ENCODE measurements at regions not wholly inside any gene's neighbourhood (a gene's known extent, or its start where the extent isn't known, plus 50 kb on each side); places are given as distances from the start of the nearest gene placed in this dataset.
"Not testable (repeated sequence)": the region's sequence is repeated elsewhere in the genome, so short reads cannot be mapped to it uniquely, and the experiment has no call there.

- ATAC-seq, result no peak
These were observed 217.4 kb upstream of the FBXL7 start for GRCh38 chr5:15282611-15283010.

GRCh38 chr5:15271596-15271995, 228.4 kb upstream of the FBXL7 start:
- H4K20me1 ChIP-seq (replicated peaks; ENCODE audit: control insufficient read depth, insufficient read depth, low read length); H3K4me3 ChIP-seq; in situ Hi-C loops (cut with MboI); H3K9ac ChIP-seq (ENCODE audit: insufficient read depth in 1 of 2, low read depth in 2 of 2, low read length in 2 of 2); BruUV-seq (replicated peaks); H3K9me3 ChIP-seq (replicated peaks; ENCODE audit: control insufficient read depth, insufficient read depth, low read depth, low read length); H3K27ac ChIP-seq (ENCODE audit: extremely low read depth, low read depth, low read length); FAIRE-seq; intact Hi-C loops (cut with micrococcal nuclease); H3K4me2 ChIP-seq (ENCODE audit: insufficient read depth, low read length); H3K4me1 ChIP-seq (replicated peaks in 1 of 2; ENCODE audit: control insufficient read depth in 2 of 2, insufficient read depth in 2 of 2, low read length in 2 of 2); H2AFZ ChIP-seq (ENCODE audit: low read depth, low read length); POLR2A ChIA-PET; H3K79me2 ChIP-seq (ENCODE audit: control insufficient read depth, insufficient read depth, low read length); CTCF ChIA-PET (ENCODE audit: low intra/inter-chr PET ratio); DNase-seq (ENCODE audit: extremely low read depth in 1 of 4, low spot score in 3 of 4); H3K36me3 ChIP-seq (ENCODE audit: control insufficient read depth, insufficient read depth, low read length); ATAC-seq; H3K9me1 ChIP-seq (ENCODE audit: control insufficient read depth, insufficient read depth, low read length); H3K27me3 ChIP-seq (ENCODE audit: control insufficient read depth in 2 of 2, insufficient read depth in 2 of 2, low read length in 2 of 2): not testable (repeated sequence)
- 2% methylated on average over 9 of the region's 9 CpGs for WGBS (ENCODE audit: insufficient coverage, low coverage, missing lambda C conversion rate)

More at GRCh38 chr5:15282611-15283010, 217.4 kb upstream of the FBXL7 start:
- no TSS peak for BruUV-seq (replicated peaks)
- in situ Hi-C loops (cut with MboI) (no loop called here), intact Hi-C loops (cut with micrococcal nuclease) (no loop called here)
- Histone ChIP-seq H3K9me3 (replicated peaks; ENCODE audit: control insufficient read depth, insufficient read depth, low read depth, low read length) (no peaks in the 10 kb centered on the region; the same call in 1 of the 2 replicates), H3K4me2 (ENCODE audit: insufficient read depth, low read length) (no peak overlapping the region), H2AFZ (ENCODE audit: low read depth, low read length) (no peak overlapping the region), H3K9ac (ENCODE audit: insufficient read depth in 1 of 2, low read depth in 2 of 2, low read length in 2 of 2) (no peak overlapping the region), H3K9me1 (ENCODE audit: control insufficient read depth, insufficient read depth, low read length) (no peaks in the 10 kb centered on the region), H3K4me3 (no peak overlapping the region), H3K36me3 (ENCODE audit: control insufficient read depth, insufficient read depth, low read length) (no peaks in the 10 kb centered on the region), H3K27ac (ENCODE audit: extremely low read depth, low read depth, low read length) (no peak overlapping the region), H3K4me1 (replicated peaks in 1 of 2; ENCODE audit: control insufficient read depth in 2 of 2, insufficient read depth in 2 of 2, low read length in 2 of 2) (no peaks in the 10 kb centered on the region), H4K20me1 (replicated peaks; ENCODE audit: control insufficient read depth, insufficient read depth, low read length) (no peaks in the 10 kb centered on the region), H3K27me3 (ENCODE audit: control insufficient read depth in 2 of 2, insufficient read depth in 2 of 2, low read length in 2 of 2) (no peaks in the 10 kb centered on the region), H3K79me2 (ENCODE audit: control insufficient read depth, insufficient read depth, low read length) (no peaks in the 10 kb centered on the region)
- no peak for DNase-seq (ENCODE audit: extremely low read depth in 1 of 4, low spot score in 3 of 4)
- no peak for FAIRE-seq
- no peak for TF ChIP-seq PTTG1 (tag; IDR thresholded peaks at IDR 0.05; ENCODE audit: low read depth)
- no peak for TF ChIP-seq ZNF134 (CRISPR knock-in tag; conservative IDR thresholded peaks at IDR 0.05)
- no peak for TF ChIP-seq CREB1 (IDR thresholded peaks at IDR 0.05)
- TF ChIP-seq CREB1 (CRISPR knock-in tag; IDR thresholded peaks at IDR 0.05), result no peak
- TF ChIP-seq CBX8 (IDR thresholded peaks at IDR 0.05; ENCODE audit: borderline replicate concordance, extremely low read depth, low read depth, low read length, poor library complexity, severe bottlenecking), result no peak
- TF ChIP-seq IFI16 (CRISPR knock-in tag; IDR thresholded peaks at IDR 0.05), result no peak
- TF ChIP-seq ZNF311 (CRISPR knock-in tag; IDR thresholded peaks at IDR 0.05), result no peak
- TF ChIP-seq GATA2 (CRISPR knock-in tag; IDR thresholded peaks at IDR 0.05), result no peak
- no peak for TF ChIP-seq SAFB2 (IDR thresholded peaks at IDR 0.05; ENCODE audit: borderline replicate concordance, low read depth, low read length, severe bottlenecking)
- WGBS (ENCODE audit: insufficient coverage, low coverage, missing lambda C conversion rate), result 2% methylated on average over 2 of the region's 2 CpGs
- POLR2A ChIA-PET, result no interaction called here
- CTCF ChIA-PET (ENCODE audit: low intra/inter-chr PET ratio), result no interaction called here

All from K562 (cell line).